ENCODE measurements at regions not wholly inside any gene's neighbourhood (a gene's known extent, or its start where the extent isn't known, plus 50 kb on each side); places are given as distances from the start of the nearest gene placed in this dataset.

- no peak for DNase-seq
These were observed 285.9 kb downstream of the KIF4B start for GRCh38 chr5:155299386-155300005.

GRCh38 chr5:155303120-155303519 lies 289.6 kb downstream of the KIF4B start:
- DNase-seq, result no peak

GRCh38 chr5:155307229-155307628 lies 293.7 kb downstream of the KIF4B start:
- DNase-seq, result no peak

- DNase-seq, result no peak
These were observed 294.7 kb downstream of the KIF4B start for GRCh38 chr5:155308289-155308688.

- no peak for DNase-seq
These were observed 295.6 kb downstream of the KIF4B start for GRCh38 chr5:155309021-155309746.

- no peak for DNase-seq
These were observed 298.2 kb downstream of the KIF4B start for GRCh38 chr5:155311721-155312120.

GRCh38 chr5:155313518-155313917 lies 300.0 kb downstream of the KIF4B start:
- no peak for DNase-seq

- no peak for DNase-seq
These were observed 302.6 kb downstream of the KIF4B start for GRCh38 chr5:155316070-155316714.

GRCh38 chr5:155332618-155333017 lies 319.1 kb downstream of the KIF4B start:
- no peak for DNase-seq

GRCh38 chr5:155342956-155343355 lies 329.4 kb downstream of the KIF4B start:
- no peak for DNase-seq

GRCh38 chr5:155343468-155343867 lies 329.9 kb downstream of the KIF4B start:
- DNase-seq, result no peak

GRCh38 chr5:155353231-155353630 lies 339.7 kb downstream of the KIF4B start:
- DNase-seq, result no peak

GRCh38 chr5:155366096-155366495 lies 352.5 kb downstream of the KIF4B start:
- DNase-seq, result no peak

GRCh38 chr5:155367841-155368240 lies 354.3 kb downstream of the KIF4B start:
- no peak for DNase-seq

GRCh38 chr5:155368490-155368889 lies 354.9 kb downstream of the KIF4B start:
- no peak for DNase-seq

GRCh38 chr5:155380480-155380879 lies 366.9 kb downstream of the KIF4B start:
- DNase-seq, result no peak

GRCh38 chr5:155381654-155382053 lies 368.1 kb downstream of the KIF4B start:
- DNase-seq, result no peak

- DNase-seq, result no peak
These were observed 375.9 kb downstream of the KIF4B start for GRCh38 chr5:155389498-155389897.

GRCh38 chr5:155394727-155395126 lies 381.2 kb downstream of the KIF4B start:
- no peak for DNase-seq

- DNase-seq, result no peak
These were observed 389.5 kb downstream of the KIF4B start for GRCh38 chr5:155402927-155403640.

GRCh38 chr5:155406815-155407214 lies 393.3 kb downstream of the KIF4B start:
- no peak for DNase-seq

GRCh38 chr5:155408465-155408864 lies 394.9 kb downstream of the KIF4B start:
- no peak for DNase-seq

GRCh38 chr5:155416765-155417164 lies 403.2 kb downstream of the KIF4B start:
- DNase-seq, result no peak

Data from CD4-positive, alpha-beta T cell treated with Interleukin-4 for 4 hours (primary cell).